ENCODE measurements at regions not wholly inside any gene's neighbourhood (a gene's known extent, or its start where the extent isn't known, plus 50 kb on each side); places are given as distances from the start of the nearest gene placed in this dataset.

DNA sequence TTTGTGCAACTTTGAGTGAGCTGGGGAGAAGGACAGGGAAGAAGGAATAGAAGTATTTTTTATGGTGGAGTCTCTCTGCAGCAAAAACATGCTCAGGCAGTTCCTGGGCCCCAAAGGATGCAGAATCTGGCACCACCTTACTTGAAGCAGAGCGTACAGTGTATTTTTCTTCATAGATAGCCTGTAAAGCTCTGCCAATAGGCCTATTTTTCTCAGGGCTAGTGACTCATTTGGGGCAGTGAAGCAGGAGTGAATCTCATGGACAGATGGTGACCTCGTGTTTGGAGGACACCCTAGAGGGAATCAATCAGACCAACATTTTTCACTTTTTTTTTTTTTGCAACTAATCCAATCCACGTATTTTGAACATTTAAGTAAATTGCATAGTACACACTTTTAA, 268.1 kb upstream of the CXCR4 start:
- POLR2A ChIA-PET, result interaction anchor here (0.7 to 1.0 kb wide), 3 partner anchors 9 to 1226 kb away, joined by 3 read pairs; no protein-coding TSS in a partner anchor
- ATAC-seq (no peak), FAIRE-seq (no peak), DNase-seq (ENCODE audit: low read depth, low spot score) (no peak)
- no peak overlapping the region for H3K27ac ChIP-seq (ENCODE audit: control insufficient read depth, insufficient read depth)
- no TSS peak for BruUV-seq (replicated peaks)
- intact Hi-C loops (cut with micrococcal nuclease; ENCODE audit: unreplicated experiment), result no loop called here
- no peak overlapping the region for H3K4me2 ChIP-seq (ENCODE audit: control insufficient read depth, insufficient read depth)
- 49% methylated on average over 3 of the region's 3 CpGs for WGBS (ENCODE audit: insufficient coverage, insufficient replicate concordance, low lambda C conversion rate, missing lambda C conversion rate)
- SMC1A ChIA-PET (ENCODE audit: uncharacterized antibody, unreplicated experiment), result interaction anchor here (0.6 to 13.2 kb wide), 6 partner anchors 7 to 505 kb away, joined by 3 to 348 read pairs (median 10); no protein-coding TSS in a partner anchor
- no peak overlapping the region for H3K9ac ChIP-seq (ENCODE audit: control insufficient read depth, insufficient read depth, low read length)
- H3K4me1 ChIP-seq (ENCODE audit: control insufficient read depth, insufficient read depth, low read length), result peaks cover 27% of the 10 kb centered on the region
- RAD21 ChIA-PET (ENCODE audit: unreplicated experiment), result interaction anchor here (1.0 to 11.9 kb wide), 5 partner anchors 179 to 480 kb away, joined by 3 to 254 read pairs (median 148); no protein-coding TSS in a partner anchor
- H3K27me3 ChIP-seq (replicated peaks in 1 of 2; ENCODE audit: control insufficient read depth in 2 of 2, insufficient read depth in 2 of 2, low read length in 1 of 2), result no peaks in the 10 kb centered on the region
- no peaks in the 10 kb centered on the region for H3K9me3 ChIP-seq (replicated peaks; ENCODE audit: control insufficient read depth, insufficient read depth, low read length)
- CTCF ChIA-PET, result interaction anchor here (0.7 to 13.1 kb wide), 13 partner anchors 10 to 1935 kb away, joined by 3 to 378 read pairs (median 7); partner anchors contain the start of gene DARS1
- H3K4me3 ChIP-seq, result no peak overlapping the region
- no peaks in the 10 kb centered on the region for H4K20me1 ChIP-seq (ENCODE audit: control insufficient read depth, insufficient read depth)
- no peaks in the 10 kb centered on the region for H3K79me2 ChIP-seq (ENCODE audit: control insufficient read depth, insufficient read depth, low read length)
- in situ Hi-C loops (cut with MboI), result loop anchor here (25.0 kb wide), 1 partner anchor 1399 kb away; no protein-coding TSS in a partner anchor
- no peak overlapping the region for H2AFZ ChIP-seq (ENCODE audit: control insufficient read depth, low read depth, low read length)
- H3K36me3 ChIP-seq (ENCODE audit: control insufficient read depth in 2 of 2, insufficient read depth in 2 of 2, low read length in 1 of 2), result no peaks in the 10 kb centered on the region
- no peak for TF ChIP-seq TAF1 (IDR thresholded peaks at IDR 0.05; ENCODE audit: borderline replicate concordance, low read depth, low read length)
- TF ChIP-seq NFYA (IDR thresholded peaks at IDR 0.05; ENCODE audit: borderline replicate concordance, low read depth, low read length), result no peak
- TF ChIP-seq, protein P1, sequence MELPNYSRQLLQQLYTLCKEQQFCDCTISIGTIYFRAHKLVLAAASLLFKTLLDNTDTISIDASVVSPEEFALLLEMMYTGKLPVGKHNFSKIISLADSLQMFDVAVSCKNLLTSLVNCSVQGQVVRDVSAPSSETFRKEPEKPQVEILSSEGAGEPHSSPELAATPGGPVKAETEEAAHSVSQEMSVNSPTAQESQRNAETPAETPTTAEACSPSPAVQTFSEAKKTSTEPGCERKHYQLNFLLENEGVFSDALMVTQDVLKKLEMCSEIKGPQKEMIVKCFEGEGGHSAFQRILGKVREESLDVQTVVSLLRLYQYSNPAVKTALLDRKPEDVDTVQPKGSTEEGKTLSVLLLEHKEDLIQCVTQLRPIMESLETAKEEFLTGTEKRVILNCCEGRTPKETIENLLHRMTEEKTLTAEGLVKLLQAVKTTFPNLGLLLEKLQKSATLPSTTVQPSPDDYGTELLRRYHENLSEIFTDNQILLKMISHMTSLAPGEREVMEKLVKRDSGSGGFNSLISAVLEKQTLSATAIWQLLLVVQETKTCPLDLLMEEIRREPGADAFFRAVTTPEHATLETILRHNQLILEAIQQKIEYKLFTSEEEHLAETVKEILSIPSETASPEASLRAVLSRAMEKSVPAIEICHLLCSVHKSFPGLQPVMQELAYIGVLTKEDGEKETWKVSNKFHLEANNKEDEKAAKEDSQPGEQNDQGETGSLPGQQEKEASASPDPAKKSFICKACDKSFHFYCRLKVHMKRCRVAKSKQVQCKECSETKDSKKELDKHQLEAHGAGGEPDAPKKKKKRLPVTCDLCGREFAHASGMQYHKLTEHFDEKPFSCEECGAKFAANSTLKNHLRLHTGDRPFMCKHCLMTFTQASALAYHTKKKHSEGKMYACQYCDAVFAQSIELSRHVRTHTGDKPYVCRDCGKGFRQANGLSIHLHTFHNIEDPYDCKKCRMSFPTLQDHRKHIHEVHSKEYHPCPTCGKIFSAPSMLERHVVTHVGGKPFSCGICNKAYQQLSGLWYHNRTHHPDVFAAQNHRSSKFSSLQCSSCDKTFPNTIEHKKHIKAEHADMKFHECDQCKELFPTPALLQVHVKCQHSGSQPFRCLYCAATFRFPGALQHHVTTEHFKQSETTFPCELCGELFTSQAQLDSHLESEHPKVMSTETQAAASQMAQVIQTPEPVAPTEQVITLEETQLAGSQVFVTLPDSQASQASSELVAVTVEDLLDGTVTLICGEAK (IDR thresholded peaks at IDR 0.05; ENCODE audit: borderline replicate concordance), result no peak
- TF ChIP-seq ATF7 (IDR thresholded peaks at IDR 0.05; ENCODE audit: low read depth), result no peak
- TF ChIP-seq, protein P2, sequence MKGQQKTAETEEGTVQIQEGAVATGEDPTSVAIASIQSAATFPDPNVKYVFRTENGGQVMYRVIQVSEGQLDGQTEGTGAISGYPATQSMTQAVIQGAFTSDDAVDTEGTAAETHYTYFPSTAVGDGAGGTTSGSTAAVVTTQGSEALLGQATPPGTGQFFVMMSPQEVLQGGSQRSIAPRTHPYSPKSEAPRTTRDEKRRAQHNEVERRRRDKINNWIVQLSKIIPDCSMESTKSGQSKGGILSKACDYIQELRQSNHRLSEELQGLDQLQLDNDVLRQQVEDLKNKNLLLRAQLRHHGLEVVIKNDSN (IDR thresholded peaks at IDR 0.05; ENCODE audit: borderline replicate concordance, extremely low read length, insufficient read depth, low read depth, low read length), result no peak
- TF ChIP-seq HDGF (IDR thresholded peaks at IDR 0.05), result no peak
- TF ChIP-seq, protein P3, sequence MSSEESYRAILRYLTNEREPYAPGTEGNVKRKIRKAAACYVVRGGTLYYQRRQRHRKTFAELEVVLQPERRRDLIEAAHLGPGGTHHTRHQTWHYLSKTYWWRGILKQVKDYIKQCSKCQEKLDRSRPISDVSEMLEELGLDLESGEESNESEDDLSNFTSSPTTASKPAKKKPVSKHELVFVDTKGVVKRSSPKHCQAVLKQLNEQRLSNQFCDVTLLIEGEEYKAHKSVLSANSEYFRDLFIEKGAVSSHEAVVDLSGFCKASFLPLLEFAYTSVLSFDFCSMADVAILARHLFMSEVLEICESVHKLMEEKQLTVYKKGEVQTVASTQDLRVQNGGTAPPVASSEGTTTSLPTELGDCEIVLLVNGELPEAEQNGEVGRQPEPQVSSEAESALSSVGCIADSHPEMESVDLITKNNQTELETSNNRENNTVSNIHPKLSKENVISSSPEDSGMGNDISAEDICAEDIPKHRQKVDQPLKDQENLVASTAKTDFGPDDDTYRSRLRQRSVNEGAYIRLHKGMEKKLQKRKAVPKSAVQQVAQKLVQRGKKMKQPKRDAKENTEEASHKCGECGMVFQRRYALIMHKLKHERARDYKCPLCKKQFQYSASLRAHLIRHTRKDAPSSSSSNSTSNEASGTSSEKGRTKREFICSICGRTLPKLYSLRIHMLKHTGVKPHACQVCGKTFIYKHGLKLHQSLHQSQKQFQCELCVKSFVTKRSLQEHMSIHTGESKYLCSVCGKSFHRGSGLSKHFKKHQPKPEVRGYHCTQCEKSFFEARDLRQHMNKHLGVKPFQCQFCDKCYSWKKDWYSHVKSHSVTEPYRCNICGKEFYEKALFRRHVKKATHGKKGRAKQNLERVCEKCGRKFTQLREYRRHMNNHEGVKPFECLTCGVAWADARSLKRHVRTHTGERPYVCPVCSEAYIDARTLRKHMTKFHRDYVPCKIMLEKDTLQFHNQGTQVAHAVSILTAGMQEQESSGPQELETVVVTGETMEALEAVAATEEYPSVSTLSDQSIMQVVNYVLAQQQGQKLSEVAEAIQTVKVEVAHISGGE (CRISPR knock-in tag; IDR thresholded peaks at IDR 0.05), result no peak
- TF ChIP-seq, protein P4, sequence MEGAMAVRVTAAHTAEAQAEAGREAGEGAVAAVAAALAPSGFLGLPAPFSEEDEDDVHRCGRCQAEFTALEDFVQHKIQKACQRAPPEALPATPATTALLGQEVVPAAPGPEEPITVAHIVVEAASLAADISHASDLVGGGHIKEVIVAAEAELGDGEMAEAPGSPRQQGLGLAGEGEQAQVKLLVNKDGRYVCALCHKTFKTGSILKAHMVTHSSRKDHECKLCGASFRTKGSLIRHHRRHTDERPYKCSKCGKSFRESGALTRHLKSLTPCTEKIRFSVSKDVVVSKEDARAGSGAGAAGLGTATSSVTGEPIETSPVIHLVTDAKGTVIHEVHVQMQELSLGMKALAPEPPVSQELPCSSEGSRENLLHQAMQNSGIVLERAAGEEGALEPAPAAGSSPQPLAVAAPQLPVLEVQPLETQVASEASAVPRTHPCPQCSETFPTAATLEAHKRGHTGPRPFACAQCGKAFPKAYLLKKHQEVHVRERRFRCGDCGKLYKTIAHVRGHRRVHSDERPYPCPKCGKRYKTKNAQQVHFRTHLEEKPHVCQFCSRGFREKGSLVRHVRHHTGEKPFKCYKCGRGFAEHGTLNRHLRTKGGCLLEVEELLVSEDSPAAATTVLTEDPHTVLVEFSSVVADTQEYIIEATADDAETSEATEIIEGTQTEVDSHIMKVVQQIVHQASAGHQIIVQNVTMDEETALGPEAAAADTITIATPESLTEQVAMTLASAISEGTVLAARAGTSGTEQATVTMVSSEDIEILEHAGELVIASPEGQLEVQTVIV (IDR thresholded peaks at IDR 0.05; ENCODE audit: borderline replicate concordance, partially characterized antibody), result no peak
- no peak for TF ChIP-seq ASH2L (IDR thresholded peaks at IDR 0.05; ENCODE audit: borderline replicate concordance, low read depth)
- no peak for TF ChIP-seq SMARCA5 (IDR thresholded peaks at IDR 0.05)
- TF ChIP-seq POLR2AphosphoS5 (IDR thresholded peaks at IDR 0.05; ENCODE audit: low read length), result no peak
- TF ChIP-seq, protein P5, sequence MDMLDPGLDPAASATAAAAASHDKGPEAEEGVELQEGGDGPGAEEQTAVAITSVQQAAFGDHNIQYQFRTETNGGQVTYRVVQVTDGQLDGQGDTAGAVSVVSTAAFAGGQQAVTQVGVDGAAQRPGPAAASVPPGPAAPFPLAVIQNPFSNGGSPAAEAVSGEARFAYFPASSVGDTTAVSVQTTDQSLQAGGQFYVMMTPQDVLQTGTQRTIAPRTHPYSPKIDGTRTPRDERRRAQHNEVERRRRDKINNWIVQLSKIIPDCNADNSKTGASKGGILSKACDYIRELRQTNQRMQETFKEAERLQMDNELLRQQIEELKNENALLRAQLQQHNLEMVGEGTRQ (IDR thresholded peaks at IDR 0.05; ENCODE audit: borderline replicate concordance, low read depth, low read length), result no peak

Data from GM12878 (cell line).